GM19324 (cell line): ENCODE measurements at regions not wholly inside any gene's neighbourhood (a gene's known extent, or its start where the extent isn't known, plus 50 kb on each side); places are given as distances from the start of the nearest gene placed in this dataset.

ENCODE experiments used
- ATAC-seq: cut with Tn5 transposase; IDR thresholded peaks from one replicate; pipeline ENCODE4 v1.9.1; 2021; ENCODE audit warnings: mild to moderate bottlenecking, moderate library complexity; ENCODE audit not compliant: unreplicated experiment, low FRiP score

DNA sequence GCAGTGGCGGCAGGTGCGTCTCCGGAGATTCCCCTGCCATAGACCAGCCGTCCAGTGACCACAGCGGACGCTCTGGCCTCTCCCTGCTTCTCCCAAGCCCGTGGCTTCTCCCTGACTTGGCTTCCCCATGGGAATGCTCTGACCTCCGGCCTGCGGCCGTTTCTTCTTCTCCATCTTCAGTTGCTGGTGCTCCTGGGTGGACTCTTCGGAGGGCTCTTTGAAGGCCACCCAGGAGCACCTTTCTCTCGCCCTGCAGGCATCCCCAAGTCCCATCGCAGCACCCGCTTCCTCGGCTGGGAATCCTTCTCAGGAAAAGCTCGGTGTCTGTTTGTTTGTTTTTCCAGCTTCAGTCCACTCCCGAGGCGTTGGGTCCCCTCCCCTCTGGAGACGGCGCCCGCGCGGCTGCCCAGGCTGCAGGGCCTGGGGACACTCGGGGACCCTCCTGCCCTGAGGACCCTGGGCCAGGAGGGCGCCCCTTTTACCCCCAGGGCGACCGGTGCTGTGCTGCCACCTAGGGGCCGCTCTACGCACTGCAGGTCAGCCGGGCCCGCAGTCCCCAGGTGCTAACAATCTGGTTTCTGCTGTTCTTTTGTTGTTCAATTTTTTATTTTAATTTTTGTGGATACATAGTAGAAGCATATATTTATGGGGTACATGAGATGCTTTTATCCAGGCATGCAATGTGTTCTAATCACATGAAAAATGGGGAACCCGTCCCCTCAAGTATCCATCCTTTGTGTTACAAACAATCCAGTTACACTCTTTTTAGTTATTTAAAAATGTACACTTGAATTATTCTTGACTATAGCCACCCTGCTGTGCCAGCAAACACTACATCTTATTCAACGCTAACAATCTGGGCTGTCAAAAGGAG, 197.9 kb upstream of the ADAMTS16 start:
- ATAC-seq: no peak

DNA sequence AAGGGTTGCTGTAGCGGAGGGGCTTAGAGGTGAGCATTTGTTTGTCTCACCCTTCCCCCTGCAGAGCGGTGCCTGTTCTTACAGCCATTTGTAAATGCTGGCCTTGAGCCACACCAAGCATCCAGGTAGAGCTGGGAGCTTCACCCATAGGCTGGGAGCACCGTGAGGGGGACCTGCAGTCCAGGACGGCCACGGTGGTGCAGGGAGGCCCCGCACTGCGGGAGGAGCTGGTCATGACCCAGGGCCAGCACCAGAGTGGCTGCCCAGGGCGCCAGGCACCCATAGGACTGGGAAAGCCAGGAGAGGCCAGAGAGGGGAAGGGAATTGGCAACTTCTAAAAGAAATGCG, 197.3 kb upstream of the ADAMTS16 start:
- ATAC-seq: no peak

DNA sequence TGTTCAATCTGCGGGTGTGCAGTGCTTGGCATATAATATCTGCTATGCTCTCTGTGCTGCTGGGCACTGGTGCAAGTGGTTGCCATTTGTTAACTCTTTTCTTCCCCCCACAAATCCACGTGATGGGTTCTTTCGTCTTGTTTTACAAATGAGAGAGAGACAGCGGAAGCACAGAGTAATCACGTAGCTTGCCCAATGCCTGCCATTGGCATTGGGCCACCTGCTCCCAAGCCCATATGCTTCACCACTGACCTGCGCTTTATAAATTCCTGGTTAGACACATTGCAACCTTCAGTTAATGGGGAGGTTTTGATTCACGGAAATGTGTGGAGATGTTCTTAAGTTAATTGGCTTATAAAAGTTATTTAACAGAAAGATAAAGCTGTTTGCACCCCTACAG, 194.8 kb upstream of the ADAMTS16 start:
- ATAC-seq: no peak

DNA sequence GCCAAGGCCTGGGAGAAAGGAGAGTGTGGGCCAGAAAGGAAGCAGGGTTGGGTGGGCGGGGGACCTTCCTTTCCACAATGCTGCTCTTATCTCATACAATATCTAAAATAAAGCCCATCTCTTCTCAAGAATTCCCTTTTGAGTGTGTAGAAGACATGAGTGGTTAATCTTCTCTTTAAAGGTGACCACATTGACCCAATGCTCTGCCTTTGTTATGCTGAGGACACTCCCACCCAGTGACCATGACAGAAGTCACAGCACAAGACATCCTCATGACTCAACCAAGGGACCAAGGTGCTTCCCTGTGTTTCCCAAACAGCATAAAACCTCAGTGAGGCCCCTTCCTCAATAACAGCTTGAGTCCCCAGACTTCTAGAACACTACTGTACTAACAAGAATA, 193.0 kb upstream of the ADAMTS16 start:
- no peak for ATAC-seq

DNA sequence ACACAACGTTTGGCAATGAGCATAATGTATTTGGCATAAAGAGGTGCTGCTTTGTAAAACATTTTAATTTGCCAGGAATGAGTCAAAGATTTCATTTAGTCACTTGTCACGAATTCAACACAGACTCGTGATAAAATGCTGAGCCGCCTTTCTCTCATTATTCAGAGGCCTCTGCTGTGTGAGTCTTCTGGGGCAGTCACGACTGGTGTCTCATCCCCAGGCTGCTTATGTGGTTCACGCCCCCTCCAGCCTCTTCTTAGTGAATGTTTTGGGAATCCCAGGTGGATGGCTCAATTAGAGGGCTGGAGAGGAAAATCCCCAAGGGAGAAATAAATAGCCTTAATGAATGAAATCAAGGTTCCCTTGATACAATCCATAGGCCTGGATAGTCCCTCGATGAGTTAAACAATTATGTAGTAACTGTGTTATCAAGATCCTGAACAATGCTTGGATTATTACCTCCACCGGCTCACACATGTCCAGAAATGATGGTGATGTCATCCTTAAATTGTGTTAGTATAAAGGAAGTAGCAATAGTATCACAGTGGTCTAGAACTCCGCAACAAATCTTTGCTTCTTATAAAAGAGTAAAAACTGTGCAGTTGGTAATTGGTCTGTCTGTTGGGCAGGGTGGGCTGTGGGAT, 192.1 kb upstream of the ADAMTS16 start:
- ATAC-seq: no peak

DNA sequence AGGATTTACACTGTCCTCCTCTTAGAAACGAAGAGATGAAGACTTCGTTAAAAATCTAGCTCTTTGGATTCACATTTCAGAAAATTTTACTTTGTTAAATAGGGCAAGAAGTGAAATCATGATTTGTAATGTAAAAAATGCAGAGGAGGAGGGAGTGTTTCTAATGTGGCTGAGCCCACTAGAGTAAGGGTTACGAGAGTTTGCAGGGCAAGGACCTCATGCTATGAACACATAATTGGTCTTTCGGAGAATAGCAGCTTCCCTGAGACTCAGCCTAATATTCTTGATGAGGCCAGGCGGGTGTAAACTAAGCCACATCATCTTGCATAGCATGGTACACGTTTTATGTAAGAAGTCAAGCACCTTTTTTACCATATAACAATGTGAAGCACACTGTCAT, 191.0 kb upstream of the ADAMTS16 start:
- ATAC-seq: no peak

DNA sequence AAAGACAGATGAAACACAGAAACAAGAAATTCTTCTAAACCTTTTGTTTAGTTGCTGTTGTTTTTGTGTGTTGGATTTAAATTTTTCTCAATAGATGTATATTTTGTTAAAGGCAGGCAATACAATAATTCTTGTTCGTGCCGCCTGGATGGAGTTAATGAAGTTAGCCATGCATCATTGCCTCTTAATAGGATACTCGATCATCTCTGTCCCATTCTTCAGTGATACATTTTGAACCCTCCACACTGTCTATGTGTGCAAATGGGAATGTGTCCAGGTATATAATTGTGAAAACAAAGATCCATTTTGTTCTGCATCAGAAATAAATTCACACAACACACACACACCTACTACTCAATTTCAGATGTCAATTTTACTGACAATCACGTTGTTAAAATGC, 186.6 kb upstream of the ADAMTS16 start:
- ATAC-seq: no peak

DNA sequence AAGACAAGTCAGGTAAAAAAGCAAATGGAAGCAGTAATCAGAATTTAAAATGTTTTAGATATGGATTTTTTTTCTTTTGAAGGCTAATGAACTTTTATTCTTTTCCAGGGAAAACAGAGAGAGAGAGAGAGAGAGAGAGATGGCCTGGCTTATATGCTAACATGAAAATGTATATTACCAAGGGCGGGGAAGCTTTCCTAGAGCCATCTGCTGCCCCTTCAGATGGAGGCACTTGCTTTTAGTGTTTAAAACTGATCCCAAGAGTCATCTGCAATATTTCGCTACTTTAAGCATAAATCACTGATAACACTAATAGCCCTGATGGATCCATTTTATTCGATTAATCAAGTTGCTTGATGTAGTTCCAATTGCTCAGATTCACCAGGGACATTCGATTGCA, 186.1 kb upstream of the ADAMTS16 start:
- no peak for ATAC-seq

DNA sequence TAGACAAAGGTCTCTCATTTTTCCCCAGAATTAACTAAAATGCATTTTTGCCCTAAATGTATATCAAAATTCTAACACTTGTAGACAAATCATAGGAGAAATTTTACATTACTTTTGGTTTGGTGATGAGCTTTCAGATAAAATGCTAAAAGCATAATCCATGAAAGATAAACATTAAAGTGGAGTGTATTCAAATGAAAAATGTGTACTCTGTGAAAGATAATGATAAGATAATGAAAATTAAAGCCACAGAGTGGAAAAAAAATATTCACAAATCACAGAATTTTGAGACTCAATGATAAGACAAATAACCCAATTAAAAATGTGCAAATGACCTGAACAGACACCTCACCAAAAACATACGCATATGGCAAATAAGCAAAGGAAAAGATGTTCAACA, 176.9 kb upstream of the ADAMTS16 start:
- no peak for ATAC-seq

DNA sequence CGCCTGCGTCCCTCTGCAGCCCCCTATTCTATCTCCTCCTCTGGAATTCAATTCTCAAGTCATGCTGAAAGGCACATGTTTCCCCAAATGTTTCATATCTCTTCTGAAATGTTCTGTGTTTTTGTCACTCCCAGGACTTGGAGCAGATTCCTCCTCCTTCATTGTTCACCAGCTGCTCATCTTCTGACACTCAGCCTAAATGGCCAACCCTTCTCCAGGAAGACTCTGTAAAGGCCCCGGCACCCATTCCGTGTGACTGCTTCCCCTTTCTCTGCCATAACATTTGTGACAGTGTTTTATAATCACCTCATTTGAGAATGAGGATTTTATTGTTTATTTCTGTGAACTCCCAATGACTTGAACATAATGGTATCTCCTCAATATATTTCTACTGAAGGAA, 170.8 kb upstream of the ADAMTS16 start:
- ATAC-seq: no peak

DNA sequence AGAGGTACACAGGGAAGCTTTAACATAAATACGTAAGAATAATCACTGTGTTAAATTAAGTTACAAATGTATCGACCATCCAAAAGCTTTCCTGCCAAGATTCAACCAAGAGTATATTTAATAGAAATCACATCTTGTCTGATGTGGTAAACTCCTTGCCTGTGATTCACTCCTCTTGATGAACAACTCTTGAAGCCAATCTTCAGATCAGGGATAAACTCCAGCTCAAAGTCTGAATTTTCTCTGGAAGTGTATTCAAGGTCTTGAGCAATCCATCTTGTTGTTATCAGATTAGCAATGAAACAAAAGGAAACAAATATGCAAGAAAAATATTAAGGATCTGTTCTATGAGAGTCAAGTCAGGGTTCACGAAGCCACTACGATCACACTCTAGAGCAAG, 170.0 kb upstream of the ADAMTS16 start:
- ATAC-seq: no peak

DNA sequence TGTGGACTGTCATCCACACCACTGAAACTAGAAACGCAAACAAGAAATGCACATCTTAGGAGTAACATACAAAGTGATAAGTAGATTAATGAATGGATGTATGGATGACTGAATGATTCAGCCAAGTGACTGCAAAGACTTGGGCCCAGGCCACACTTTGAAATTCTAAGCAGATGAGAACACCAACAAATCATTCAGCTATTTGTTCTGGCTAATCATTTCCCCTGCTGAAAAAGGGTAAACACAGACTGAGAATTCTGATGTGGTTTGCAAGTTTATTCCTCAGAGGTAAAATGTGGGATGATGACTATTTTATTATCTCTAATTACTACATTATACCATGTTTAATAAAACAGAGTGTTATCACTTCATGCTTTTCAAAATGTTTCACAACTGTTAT, 163.2 kb upstream of the ADAMTS16 start:
- ATAC-seq: no peak

DNA sequence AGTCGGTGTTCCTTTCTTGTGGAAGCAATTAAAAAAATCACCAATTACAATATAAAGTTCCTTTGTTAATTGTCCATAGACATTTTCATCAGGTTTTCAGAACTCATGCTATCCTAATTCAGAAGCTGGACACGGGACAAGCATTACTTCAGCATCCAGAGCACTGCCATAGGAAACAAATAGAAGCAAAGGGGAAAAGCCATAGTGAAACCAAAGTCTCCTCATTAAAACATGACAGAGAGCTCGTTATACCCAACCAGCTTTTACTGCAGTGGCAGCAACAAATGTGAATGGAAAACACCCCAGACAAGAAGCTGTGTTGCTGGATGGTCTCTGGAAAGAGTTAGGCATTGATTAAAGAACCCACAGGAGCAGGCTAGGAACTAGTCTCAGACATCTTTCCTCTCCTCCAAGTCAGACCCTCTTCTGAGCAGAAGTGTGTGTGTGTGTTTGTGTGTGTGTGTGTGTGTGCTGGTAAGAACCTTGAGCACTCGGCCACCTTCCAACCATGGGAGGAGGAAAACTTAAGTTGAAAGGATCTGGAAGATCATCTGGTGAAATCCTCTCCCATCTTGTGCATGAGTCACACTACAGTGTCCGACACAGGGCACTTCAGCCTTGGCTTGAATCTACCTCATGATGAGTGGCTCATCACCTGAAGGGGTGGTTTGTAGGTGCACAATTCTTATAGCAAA, 162.6 kb upstream of the ADAMTS16 start:
- ATAC-seq: no peak

DNA sequence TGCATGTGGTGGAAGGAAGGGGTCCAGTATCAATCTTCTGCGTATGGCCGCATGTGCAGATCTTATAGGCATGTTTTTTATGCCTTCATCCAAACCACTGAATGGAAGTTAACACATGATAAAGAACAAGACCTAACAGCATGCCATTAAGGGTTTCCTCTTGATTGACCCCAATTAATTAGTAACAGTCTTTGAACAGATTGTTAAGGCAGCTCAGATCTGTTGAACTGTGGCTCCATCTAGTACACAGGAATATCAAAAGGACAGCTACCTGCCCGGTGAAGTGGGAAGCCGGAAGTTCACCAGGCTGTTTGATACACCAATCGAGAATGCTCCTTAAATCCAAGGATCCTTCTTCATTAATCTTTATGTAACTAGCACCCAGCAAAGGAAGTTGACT, 159.9 kb upstream of the ADAMTS16 start:
- no peak for ATAC-seq

DNA sequence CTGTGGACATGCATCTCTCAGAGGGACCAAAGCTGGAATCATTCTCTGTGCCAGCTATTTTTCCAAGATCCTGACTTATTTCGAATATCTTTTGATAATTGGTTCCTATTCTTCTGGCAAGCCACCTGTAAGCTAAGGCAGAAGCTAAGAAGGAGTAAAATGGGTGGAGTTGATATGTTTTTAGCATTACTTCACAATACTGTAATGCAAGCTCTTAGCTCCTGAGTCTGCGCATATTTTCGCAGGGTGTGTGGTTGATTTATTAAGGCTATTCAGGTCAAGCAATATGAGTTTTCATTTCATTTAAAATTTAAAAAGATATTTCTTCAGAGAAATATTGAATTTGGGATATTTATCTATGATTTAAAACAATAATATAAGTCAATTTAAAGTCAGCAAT, 158.5 kb upstream of the ADAMTS16 start:
- ATAC-seq: no peak

DNA sequence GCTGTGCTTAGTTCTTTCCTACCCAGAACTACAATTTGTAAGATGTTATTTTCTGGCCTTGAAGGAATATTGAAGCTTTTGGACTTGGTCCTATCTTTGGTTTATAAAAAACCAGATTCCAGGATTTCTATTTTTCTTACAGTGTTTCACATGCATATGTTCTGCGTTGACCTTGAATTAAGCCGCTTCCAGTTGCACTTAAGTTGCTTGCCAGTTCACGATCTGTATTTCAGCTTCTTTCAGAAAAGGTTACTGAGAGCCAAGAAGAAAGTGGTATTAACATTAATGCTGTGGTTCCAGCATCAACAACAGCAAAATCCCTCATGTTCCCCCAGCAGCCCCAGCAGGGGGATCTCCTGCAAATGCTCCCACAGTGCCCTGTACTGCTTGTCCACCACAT, 156.4 kb upstream of the ADAMTS16 start:
- ATAC-seq: no peak

DNA sequence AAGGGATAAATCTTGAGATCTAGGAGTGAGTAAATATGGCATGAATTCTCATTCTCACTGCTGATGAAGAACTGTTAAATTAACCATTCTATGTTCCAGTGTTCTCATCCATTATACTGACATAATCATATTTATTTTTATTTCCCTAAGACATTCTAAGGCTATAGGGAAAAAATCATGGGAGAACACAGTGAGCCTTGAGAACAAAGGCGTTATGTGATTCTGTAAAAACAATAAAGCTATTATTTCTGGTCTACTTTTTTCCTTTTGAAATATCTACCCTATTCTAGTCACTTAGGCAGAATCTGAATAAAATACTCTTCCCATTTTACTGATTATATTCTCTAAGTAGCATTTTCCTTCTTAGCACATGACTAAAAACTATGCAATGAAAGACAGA, 155.7 kb upstream of the ADAMTS16 start:
- ATAC-seq: no peak

DNA sequence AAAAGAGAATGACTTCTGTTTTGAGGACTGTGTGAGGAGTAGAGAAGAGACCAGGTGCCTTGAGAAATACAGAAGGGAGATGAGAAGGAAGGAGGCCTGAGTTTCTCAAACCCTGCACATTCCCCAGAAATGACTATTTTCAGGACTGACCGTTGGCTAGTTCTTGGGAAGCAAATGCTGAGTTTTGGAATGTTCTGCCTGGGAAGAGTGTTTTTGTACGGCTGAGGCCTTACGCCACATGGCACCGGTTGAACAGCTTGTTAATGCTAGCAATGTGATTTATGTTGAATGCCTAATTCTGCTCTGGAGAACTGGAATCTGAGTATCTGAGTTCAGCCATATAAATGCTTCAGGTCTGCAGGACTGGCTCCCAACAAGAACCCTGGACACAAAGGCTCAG, 152.7 kb upstream of the ADAMTS16 start:
- ATAC-seq: no peak

DNA sequence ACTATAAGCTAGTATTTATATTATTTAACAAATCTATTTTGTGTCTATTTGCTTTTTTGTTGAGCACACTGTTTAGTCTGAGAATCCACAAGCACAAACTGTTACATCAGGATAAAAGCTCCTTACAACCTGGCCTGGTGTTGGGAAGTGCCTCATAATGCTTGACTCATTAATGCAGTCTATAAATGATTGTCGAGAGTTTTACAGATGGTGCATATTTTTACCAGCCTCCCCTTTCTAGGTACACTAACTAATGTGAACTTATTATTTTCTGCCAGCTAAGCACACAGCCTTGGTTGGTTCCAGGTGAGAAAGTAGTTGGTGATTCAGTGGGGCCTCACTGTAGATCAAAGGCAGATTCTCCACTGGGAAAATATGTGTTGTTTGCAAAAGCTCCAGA, 151.0 kb upstream of the ADAMTS16 start:
- no peak for ATAC-seq

DNA sequence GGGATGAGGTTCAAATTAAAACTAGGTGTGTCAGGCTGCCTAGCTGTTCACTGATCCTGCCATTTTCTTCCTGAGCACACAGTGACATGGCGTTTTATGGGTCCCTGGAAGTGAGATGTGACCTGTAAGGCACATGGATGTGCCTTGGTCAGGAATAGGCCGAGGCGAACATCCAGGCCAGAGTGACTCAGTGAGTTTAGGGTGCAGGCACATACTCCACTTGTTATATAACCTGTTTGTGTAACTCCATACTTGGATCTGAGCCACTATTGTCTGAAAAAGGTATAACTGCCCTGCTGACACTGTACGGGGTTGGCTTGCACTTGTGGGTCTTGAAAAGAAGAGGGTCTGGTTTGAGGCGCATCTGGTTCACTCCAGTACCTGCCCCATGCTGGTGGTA, 150.1 kb upstream of the ADAMTS16 start:
- ATAC-seq: no peak

DNA sequence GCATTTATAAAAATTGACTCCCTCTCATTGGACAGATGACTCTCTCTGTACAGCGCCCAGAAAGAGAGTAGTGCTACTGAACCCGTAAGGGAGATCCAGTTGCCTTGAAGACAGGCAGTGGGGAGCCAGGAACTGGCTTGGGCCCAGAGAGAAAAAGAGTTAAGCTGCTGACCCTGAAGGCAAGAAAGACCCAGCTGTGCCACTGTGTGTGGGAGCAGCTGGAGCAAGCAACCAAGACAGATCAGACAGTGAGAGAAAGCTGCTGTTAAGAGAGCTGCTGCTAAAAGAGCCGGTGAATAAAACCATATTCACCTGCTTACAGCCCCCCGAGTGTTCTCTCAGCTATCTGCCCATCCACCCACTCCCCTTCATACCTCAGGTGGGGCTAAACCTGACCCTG, 149.7 kb upstream of the ADAMTS16 start:
- no peak for ATAC-seq

DNA sequence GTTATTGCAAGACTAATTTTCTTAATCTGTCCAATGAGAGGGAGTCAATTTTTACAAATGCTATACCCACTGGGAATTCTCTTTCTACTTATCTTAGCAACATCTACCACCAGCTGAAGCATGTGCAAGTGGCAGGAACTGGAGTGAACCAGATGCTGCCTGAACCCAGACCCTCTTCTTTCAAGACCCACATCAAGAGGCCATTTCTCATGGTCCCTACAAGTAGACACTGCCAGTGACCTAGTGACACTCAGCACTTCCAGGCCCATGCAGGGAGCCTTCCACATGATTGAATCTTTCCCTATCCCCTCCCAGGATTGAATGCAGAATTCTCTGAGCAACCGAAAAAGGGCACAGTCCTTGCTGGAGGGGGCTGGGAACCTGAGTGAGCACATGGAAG, 148.2 kb upstream of the ADAMTS16 start:
- ATAC-seq: no peak
